Spleen (tissue), 7 donors: ENCODE measurements at regions not wholly inside any gene's neighbourhood (a gene's known extent, or its start where the extent isn't known, plus 50 kb on each side); places are given as distances from the start of the nearest gene placed in this dataset.

Experiments
- POLR2A ChIP-seq, 3 donors: fragments of 450-650 bp; IDR thresholded peaks; one replicate each; pipeline ENCODE4 v1.5.1; 2017; ENCODE audit warnings: antibody characterized with exemption in 3 of 3, mild to moderate bottlenecking in 1 of 3
- POLR2AphosphoS5 ChIP-seq, 3 donors: sonication (generic); formaldehyde crosslinking; IDR thresholded peaks; one replicate each; pipeline ENCODE4 v1.5.1; 2017; ENCODE audit warnings: antibody characterized with exemption in 3 of 3
- TF ChIP-seq, protein P1 (sequence below), 11 experiments: fragments of 200-600 bp in 7 of 11; fragments of 450-650 bp in 4 of 11; sonication (generic) in 4 of 11; IDR thresholded peaks in 8 of 11; conservative IDR thresholded peaks in 3 of 11; 1 replicate in 7 of 11; 2 replicates in 4 of 11; pipeline versions ENCODE4 v1.4.0 to v1.8.0; 2016 to 2021; ENCODE audit warnings: antibody characterized with exemption in 11 of 11, inconsistent platforms in 4 of 11, mild to moderate bottlenecking in 1 of 11
- donor health status: DM: no; HTN: no; CAD: no; lungs with moderate emphysema.
- donor health status: DM: no; HTN: no; CAD: no.
- donor health status: DM: no; HTN: no; CAD: no.

- TF ChIP-seq, protein P1, sequence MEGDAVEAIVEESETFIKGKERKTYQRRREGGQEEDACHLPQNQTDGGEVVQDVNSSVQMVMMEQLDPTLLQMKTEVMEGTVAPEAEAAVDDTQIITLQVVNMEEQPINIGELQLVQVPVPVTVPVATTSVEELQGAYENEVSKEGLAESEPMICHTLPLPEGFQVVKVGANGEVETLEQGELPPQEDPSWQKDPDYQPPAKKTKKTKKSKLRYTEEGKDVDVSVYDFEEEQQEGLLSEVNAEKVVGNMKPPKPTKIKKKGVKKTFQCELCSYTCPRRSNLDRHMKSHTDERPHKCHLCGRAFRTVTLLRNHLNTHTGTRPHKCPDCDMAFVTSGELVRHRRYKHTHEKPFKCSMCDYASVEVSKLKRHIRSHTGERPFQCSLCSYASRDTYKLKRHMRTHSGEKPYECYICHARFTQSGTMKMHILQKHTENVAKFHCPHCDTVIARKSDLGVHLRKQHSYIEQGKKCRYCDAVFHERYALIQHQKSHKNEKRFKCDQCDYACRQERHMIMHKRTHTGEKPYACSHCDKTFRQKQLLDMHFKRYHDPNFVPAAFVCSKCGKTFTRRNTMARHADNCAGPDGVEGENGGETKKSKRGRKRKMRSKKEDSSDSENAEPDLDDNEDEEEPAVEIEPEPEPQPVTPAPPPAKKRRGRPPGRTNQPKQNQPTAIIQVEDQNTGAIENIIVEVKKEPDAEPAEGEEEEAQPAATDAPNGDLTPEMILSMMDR (IDR thresholded peaks at IDR 0.05 in 8 of 11, conservative IDR thresholded peaks at IDR 0.05 in 3 of 11), result no peak
- TF ChIP-seq POLR2AphosphoS5 (IDR thresholded peaks at IDR 0.05) (no peak), POLR2A (IDR thresholded peaks at IDR 0.05) (no peak)
Measured at GRCh38 chr3:72070005-72070404, 285.1 kb upstream of the PROK2 start.
